ENCODE measurements at regions not wholly inside any gene's neighbourhood (a gene's known extent, or its start where the extent isn't known, plus 50 kb on each side); places are given as distances from the start of the nearest gene placed in this dataset.

DNA sequence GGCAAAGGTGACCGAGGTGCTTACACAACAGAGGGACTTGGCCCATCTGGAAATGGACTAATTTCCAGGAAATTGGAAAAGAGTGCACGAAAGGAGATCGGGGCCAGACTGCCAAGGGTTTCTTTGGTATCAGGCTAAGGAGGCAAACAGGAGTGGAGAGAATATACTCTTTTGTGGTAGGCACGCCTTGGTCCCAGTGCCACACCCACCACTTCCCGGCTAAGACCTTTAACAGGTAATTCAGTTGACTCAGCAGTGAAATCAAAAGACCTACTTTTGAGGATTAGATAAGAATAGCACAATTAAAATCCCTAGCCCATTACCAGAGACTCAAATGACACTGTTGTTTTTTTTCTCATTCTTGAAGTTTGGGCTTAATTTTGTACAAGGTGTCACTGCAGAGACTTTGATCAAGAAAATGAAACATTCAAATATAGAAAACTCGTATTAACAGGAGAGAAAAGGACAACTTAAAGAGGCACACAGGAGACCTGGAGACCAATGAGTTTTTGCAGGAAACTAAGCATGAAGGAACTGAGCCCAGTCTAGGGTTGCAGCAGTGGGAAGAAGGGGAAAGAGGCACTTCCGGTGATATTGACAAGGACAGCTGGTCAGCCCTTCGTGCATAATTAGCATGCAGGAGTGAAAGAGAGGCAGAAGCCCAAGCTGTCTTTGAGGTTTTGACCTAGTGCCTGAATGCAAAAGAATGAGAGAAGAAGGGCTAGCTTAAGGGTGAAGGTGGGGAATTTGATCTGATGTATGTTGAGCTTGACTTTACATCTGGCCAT is 265.5 kb upstream of the CCL2 start:
- intact Hi-C loops (cut with micrococcal nuclease), result no loop called here
- no peak for ATAC-seq (ENCODE audit: low read depth)
- no peak overlapping the region for H3K4me3 Mint-ChIP-seq
- no peaks in the 10 kb centered on the region for H3K9me3 Mint-ChIP-seq
- no peak overlapping the region for H3K27ac Mint-ChIP-seq
- TF ChIP-seq, protein P1, sequence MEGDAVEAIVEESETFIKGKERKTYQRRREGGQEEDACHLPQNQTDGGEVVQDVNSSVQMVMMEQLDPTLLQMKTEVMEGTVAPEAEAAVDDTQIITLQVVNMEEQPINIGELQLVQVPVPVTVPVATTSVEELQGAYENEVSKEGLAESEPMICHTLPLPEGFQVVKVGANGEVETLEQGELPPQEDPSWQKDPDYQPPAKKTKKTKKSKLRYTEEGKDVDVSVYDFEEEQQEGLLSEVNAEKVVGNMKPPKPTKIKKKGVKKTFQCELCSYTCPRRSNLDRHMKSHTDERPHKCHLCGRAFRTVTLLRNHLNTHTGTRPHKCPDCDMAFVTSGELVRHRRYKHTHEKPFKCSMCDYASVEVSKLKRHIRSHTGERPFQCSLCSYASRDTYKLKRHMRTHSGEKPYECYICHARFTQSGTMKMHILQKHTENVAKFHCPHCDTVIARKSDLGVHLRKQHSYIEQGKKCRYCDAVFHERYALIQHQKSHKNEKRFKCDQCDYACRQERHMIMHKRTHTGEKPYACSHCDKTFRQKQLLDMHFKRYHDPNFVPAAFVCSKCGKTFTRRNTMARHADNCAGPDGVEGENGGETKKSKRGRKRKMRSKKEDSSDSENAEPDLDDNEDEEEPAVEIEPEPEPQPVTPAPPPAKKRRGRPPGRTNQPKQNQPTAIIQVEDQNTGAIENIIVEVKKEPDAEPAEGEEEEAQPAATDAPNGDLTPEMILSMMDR (IDR thresholded peaks at IDR 0.05), result no peak
- no peaks in the 10 kb centered on the region for H3K36me3 Mint-ChIP-seq (ENCODE audit: low read depth)
- peaks cover 6% of the 10 kb centered on the region for H3K27me3 Mint-ChIP-seq
- ChIA-PET CTCF (no interaction called here), POLR2A (no interaction called here)
- DNase-seq, result no peak
- no peaks in the 10 kb centered on the region for H3K4me1 Mint-ChIP-seq

DNA sequence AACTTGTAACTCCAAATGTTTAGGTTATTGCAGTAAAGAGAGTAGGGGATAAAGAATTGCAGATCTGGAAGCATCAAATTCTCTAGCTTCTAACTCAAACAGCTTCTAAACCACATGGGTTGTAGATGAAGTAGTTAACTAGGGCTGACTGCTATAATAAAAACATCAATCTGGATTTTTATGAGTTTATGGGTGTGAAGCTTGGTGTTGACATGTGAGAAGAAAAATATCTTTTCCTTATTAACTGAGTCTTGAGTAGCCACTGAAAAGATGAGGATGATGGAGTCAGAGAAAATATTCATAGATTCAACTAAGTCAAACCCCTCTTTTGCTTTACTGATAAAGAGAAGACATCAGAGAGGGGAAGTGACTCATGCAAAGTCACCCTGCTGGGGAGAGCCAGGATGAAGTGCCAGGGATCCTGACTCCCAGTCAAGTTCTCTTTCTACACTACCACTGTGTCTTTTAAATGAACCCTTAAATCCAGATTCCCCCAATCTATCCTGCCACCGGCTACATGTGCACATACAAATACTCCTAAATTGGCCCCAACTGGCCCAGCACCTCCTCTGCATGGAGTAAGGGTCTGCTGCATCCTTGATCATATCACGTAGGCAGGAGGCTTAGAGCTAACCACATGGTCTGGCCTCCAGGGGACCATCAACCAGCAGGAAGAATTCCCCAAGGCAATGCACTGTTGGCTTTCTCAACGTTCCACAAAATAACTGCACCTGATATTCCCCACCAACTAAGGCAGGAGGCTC is 264.0 kb upstream of the CCL2 start:
- Mint-ChIP-seq H3K9me3 (no peaks in the 10 kb centered on the region), H3K27ac (no peak overlapping the region), H3K36me3 (ENCODE audit: low read depth) (no peaks in the 10 kb centered on the region), H3K27me3 (peaks cover 6% of the 10 kb centered on the region), H3K4me1 (no peaks in the 10 kb centered on the region), H3K4me3 (no peak overlapping the region)
- TF ChIP-seq, protein P1 (IDR thresholded peaks at IDR 0.05), result no peak
- ATAC-seq (ENCODE audit: low read depth), result no peak
- intact Hi-C loops (cut with micrococcal nuclease), result no loop called here
- POLR2A ChIA-PET, result no interaction called here
- no peak for DNase-seq
- CTCF ChIA-PET, result no interaction called here

DNA sequence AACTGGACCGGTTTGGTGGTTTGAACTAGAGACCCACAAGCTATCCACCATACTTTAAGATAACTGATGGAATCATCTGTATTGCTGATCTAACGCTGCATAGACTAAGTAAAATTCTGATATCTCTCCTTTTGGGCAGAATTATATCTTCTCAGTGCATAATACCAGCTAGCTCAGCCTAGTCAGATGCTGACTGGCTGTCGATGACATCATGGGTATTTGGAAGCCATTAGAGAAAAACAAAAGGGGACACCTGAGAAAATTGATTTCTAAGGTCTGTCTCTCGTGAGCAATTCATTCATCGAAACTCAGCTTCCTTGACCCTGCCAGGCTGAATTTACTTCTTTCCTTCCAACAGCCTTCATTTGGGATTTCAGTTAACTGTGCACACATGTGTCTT is 263.0 kb upstream of the CCL2 start:
- Mint-ChIP-seq H3K9me3 (peaks cover 3% of the 10 kb centered on the region), H3K4me1 (no peaks in the 10 kb centered on the region), H3K27me3 (peaks cover 6% of the 10 kb centered on the region), H3K27ac (no peak overlapping the region), H3K4me3 (no peak overlapping the region), H3K36me3 (ENCODE audit: low read depth) (no peaks in the 10 kb centered on the region)
- no peak for ATAC-seq (ENCODE audit: low read depth)
- TF ChIP-seq, protein P1 (IDR thresholded peaks at IDR 0.05), result no peak
- DNase-seq, result no peak
- intact Hi-C loops (cut with micrococcal nuclease), result no loop called here
- ChIA-PET CTCF (no interaction called here), POLR2A (no interaction called here)

DNA sequence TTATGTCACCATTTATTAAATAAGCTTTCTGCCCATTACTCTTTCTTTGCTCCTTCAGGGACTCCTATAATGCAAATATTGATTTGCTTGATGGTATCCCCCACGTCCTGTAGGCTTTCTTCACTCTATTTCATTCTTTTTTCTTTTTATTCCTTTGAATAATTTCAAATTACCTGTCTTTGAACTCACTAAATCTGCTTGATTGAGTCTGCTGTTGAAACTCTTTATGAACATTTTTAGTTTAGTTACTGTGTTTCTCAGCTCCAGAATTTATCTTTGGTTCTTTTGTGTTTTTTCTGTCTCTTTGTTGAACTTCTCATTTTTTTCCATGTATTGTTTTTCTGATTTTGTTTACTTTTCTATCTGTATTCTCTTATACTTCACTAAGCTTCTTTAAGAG is 254.4 kb upstream of the CCL2 start:
- Mint-ChIP-seq H3K9me3 (peaks cover 13% of the 10 kb centered on the region), H3K4me3 (no peak overlapping the region), H3K27me3 (peaks cover 8% of the 10 kb centered on the region), H3K4me1 (no peaks in the 10 kb centered on the region), H3K27ac (no peak overlapping the region), H3K36me3 (ENCODE audit: low read depth) (no peaks in the 10 kb centered on the region)
- POLR2A ChIA-PET, result no interaction called here
- DNase-seq, result no peak
- TF ChIP-seq, protein P1 (IDR thresholded peaks at IDR 0.05), result no peak
- no peak for ATAC-seq (ENCODE audit: low read depth)
- intact Hi-C loops (cut with micrococcal nuclease), result no loop called here
- CTCF ChIA-PET, result no interaction called here

DNA sequence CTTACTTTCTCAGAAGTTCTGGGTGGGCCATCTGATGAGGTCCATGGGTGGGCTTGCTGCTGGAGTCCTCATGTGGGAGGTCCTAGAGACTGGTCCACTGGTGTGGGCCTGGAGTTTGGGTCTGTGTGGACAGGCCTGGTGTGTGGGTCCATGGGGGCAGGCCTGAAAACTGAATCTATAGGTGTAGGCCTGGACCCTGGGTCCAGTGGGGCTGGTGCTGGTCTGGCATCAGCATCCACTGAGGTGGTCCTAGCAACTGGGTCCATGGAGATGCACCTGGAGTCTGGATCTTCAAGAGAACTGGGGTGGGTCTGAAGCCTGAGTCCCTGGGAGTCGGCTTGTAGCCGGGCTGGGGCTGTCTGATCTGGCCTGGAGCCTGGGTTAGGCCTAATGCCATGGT is 253.8 kb upstream of the CCL2 start:
- H3K27ac Mint-ChIP-seq, result no peak overlapping the region
- H3K36me3 Mint-ChIP-seq (ENCODE audit: low read depth), result no peaks in the 10 kb centered on the region
- ChIA-PET CTCF (no interaction called here), POLR2A (no interaction called here)
- intact Hi-C loops (cut with micrococcal nuclease), result no loop called here
- no peaks in the 10 kb centered on the region for H3K4me1 Mint-ChIP-seq
- H3K4me3 Mint-ChIP-seq, result no peak overlapping the region
- H3K9me3 Mint-ChIP-seq, result peaks cover 13% of the 10 kb centered on the region
- DNase-seq (no peak), ATAC-seq (ENCODE audit: low read depth) (no peak)
- H3K27me3 Mint-ChIP-seq, result peaks cover 11% of the 10 kb centered on the region
- TF ChIP-seq, protein P1 (IDR thresholded peaks at IDR 0.05), result no peak

Data from activated B cell treated with CpG ODN at 0.5 μM for 24 hours (primary cell).